CD4-positive, alpha-beta T cell treated with Interleukin-17A for 4 hours (primary cell): ENCODE measurements at regions not wholly inside any gene's neighbourhood (a gene's known extent, or its start where the extent isn't known, plus 50 kb on each side); places are given as distances from the start of the nearest gene placed in this dataset.
"Not testable (repeated sequence)": the region's sequence is repeated elsewhere in the genome, so short reads cannot be mapped to it uniquely, and the experiment has no call there.

Experiments
- DNase-seq: peaks from one replicate; pipeline ENCODE4 v3.0.0-alpha.2; 2020; ENCODE audit warnings: mixed read lengths

DNA sequence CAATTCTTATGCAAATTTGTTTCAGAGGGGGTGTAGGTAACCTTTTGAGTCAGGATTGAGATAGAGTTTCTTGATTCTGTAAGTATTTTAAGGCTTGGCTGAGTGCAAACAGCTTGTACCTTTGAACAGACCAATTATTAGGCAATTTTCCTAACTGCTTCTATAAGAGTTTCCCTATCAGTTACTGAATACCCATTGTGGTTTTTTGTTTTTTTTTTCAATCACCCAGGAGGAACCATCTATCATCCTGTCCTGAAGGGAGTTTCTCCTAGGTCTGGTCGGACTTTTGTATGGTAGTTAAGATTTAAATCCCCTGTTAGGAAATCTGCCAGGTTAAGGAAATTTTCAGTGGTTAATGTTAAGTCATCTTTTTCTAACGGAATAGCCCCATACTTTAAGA is 319.4 kb upstream of the SLC39A10 start:
- no peak for DNase-seq

DNA sequence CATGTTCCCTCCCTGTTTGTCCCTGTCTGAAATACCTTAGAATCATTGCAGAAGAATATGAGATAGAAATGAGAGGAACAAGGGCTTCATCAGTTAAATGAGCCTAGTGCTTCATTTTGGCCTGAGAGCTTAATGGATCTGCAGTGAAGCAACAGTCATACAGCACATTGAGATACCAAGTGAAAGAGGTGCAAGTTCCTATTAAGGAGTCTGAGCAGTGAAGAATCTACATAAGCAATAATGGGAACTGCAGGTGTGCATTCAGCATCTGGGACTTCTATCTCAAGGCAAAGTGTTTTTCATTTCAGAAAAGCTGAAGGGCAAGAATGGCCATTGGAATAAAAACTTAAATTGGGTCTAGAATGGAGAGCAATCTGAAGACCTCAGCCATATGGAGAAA is 323.2 kb upstream of the SLC39A10 start:
- no peak for DNase-seq

DNA sequence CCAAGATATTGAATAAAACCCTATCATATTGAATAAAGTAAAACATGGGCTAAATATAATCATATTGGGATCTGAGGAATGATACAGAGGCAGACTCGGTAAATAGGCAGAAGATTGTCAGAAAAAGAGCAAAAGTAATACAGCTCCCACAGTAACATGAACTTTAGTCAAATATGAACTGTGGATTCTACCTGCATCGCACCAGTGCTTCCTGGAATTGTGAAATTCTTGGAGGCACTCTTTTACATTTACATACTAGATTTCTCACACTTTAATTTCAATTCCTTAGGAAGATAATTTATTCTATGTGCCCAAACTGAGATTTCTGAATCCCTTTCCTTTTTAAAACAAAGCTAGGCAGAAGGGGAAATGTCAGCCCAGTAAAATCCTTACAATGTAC is 325.1 kb upstream of the SLC39A10 start:
- DNase-seq: no peak

DNA sequence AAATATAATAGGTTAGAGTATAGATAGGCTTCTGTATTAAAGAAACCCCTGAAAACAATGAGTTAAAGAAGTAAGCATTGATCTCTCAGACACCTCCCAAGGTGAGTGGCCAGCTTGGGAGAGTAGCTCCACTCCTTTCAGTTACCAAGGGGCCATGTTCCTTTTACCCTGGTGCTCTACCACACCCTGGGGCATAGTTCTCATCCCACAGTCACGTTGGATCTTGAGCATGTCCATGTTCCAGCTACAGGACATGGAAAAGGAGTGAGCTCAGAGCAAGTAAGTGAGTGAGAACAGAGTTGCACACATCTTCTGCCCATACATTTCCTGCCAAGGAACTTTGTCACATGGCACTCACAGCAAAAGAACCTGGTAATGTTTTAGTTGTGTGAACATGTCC is 325.9 kb upstream of the SLC39A10 start:
- no peak for DNase-seq

DNA sequence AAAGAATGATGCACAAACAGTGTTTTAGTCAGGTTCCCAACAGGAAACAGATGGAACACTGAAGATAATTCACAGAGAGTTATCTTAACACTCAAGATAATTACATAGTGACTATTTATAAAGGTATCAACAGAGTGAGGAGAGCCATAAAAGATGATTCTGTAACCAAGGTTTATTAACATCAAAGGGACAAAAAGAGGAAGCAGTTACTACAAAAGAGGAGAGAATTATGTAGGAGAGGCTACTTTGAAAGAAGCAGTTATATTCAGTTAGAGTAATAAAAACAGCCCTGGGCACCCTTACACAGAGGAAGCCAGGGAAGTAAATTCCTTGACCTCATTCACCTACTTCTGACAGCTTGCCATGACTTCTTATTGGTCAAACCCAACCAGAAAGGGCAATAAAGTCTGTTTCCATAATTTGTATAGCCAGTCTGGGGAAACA is 326.5 kb upstream of the SLC39A10 start:
- no peak for DNase-seq

DNA sequence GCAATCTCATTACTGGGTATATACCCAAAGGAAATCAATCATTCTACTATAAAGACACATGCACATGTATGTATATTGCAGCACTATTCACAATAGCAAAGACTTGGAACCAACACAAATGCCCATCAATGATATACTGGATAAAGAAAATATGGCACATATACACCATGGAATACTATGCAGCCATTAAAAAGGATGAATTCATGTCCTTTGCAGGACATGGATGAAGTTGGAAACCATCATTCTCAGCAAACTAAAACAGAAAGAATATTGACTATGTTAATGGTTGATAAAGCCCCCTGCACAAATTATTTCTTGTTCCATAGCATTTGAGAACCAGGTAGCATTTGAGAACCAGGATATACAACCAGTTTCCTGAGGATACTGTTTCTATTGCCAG is 327.2 kb upstream of the SLC39A10 start:
- DNase-seq: not testable (repeated sequence)

DNA sequence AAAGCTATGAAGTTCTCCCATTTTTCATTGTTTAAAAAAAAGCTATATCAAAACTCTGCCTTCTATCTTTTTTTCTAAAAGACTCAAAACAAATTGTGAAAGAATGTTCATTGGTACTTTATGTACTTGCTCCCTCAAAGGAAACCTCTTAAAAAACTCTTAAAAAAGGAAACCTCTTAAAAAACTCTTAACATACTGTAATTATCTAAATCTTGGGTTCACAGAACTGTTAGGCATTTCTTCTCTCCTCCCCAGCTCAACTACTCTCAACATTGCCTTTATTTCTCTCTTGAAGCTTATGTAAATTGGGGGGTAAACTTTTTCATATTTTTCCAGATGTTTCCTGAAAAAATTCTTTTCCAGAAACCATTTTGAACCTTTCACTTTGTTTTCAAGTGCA is 330.5 kb upstream of the SLC39A10 start:
- DNase-seq: no peak

DNA sequence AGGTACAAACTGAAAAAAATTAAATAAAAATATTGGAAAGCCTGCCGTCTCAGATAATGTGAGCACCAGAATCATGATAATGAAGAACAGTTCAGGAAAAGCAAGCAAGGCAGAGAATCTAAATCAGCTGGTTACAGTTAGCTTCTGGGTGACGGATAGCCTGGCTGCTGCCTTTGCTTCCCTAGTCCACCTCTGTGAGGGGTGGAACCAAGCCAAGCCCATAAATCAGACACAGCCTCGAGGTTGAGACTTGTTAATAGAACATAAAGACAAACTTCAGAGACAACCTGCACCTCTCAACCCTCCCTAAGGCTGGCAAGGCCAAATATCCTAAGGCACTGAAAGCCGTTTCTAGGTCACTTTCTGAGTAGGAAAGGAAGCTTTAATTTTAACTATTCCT is 334.7 kb upstream of the SLC39A10 start:
- no peak for DNase-seq

DNA sequence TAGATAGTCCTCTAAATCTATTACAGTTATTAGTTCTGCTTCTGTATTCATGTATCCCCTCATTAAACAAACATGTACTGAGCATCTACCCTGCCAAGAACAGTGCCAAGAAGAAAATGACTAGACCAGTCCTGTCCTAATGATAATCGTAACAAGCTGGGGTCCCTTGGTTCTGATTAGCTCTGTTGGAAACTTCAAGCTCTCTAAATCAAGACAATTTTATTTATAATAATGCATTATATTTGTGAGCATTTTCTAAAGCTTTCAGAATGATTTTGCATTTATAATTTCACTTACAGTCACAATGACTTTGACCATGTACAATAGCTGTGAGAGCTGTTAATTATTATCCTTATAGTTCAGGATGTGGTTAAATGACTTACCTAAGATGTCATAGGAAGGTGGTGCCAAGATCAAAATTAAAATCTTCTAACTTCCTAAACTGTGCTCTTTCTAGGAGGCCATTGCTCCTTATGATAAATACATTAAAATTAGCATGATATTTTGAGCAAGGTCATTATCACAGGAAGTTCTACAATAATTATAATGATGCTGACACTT is 336.5 kb upstream of the SLC39A10 start:
- no peak for DNase-seq

DNA sequence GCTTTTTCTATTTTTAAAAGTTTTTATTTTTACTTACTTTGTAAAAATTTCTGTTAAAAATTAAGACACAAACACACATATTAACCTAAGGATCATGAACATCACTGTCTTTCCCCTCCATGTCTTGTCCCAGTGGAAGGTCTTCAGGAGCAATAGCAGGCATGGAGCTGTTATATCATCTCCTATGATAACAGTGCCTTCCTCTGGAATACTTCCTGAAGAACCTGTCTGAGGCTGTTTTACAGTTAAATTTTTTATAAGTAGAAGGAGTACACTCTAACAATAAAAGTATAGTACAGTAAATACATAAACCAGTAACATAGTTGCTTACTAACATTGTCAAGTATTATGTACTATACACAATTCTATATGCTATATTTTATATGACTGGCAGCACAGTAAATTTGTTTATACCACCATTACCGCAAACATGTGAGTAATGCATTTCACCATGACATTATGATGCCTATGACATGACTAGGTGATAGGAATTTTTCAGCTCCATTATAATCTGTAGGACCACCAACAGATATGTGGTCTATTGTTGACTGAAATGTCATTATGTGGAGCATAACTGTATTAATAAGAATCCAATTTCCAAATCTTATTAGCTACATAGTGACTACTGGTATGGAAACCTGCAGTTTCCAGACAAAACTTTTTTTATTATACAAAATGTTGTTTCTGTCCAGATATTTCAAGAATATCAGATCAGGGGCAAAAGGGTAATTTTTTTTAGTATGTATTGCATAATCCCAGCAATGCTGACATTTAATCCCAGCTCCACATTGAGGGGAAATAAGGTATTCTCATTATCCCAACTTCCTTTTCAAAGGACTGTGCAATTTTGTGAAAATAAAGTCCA is 337.2 kb upstream of the SLC39A10 start:
- DNase-seq: no peak

DNA sequence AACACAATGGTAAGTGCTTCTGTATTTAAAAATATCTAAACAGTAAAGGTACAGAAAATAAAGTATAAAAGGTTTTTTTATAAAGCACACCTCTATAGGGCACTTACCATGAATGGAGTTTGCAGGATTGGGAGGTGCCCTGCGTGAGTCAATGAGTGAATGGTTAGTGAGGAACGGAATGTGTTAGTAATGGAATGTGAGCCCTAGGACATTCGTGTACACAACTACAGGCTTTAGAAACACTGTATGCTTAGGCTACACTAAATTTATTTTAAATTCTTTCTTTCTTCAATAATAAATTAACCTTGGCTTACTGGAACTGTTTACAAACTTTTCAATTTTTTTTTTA is 337.9 kb upstream of the SLC39A10 start:
- no peak for DNase-seq

DNA sequence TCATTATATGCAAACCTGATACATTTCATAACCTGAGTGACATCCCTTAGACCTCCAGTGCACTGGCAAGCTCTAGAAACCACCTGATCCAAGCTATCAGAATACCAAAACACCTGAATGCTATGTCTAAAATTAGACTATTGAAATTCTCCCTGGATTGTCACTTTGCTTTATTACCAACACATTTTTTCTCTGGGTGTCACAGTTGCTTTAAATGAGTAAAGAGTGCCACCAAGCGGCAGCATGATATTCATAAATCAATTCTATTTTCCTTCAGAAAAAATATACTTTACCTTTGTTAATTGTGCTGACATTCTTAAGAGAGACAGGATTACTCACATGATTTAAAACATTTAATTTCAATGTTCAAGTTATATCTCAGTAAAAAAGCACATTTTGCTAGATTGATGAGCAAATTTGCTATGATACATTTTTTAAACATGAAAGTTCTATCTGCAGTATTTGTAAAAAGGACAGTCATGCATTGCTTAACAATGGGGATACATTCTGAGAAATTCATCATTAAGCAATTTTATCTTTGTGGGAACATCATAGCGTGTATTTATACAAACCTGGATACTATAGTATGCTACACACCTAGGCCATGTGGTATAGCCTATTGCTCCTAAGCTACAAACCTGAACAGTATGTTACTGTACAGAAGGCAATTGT is 338.4 kb upstream of the SLC39A10 start:
- DNase-seq: peak; percentile 56

DNA sequence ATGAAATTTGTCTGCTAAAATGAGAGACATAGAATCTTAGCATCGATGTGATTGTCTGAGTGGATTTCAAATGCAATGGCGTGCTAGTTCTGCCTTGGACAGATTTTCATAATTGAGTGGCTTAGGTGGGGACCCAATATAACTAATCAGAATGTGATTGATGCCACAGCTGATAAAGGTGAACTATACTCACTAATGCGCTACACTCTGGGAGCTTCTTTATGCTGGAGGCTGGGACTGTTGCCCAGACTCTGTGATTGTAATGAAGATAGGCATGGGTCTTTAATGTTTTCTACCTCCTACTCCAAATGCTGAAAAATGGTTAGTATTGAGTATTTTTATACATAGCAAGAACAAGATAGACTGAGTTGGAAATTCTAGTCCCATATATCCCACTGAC is 339.5 kb upstream of the SLC39A10 start:
- no peak for DNase-seq

DNA sequence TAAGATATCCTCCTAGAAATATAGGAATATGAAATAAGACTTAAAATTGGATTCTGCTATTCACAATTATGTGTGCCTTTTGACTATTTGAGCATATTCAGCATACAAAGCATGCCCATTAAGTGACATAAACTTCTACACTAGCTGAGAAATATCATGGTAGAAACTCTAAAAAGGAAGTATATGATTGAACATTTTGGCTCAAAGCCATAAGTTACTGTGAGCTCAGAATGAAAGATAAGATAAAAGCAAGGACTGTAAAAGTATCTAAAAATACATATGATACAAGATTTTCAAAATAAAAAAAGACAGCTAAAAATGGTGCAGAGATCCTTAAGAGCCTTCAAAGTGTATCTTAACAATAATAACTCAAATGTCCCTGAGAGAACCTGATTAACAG is 340.5 kb upstream of the SLC39A10 start:
- DNase-seq: no peak

DNA sequence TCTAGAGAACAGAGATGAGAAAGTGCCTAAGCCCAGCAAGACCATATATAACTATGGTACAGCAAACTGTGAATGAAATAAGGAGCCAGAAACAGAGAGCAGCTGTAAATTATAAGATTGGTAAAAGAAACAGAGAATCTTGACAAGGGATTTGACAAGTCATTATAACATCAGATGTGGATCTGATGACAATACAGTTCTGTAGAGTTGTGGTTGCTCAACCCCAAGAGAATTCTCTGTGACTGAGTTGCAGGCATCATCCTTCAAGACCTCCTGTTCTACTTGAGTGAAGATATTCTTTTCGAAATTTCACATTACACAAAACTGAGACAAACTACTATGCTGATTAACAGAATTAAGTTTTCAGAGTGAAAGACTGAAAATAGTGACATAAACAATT is 343.1 kb upstream of the SLC39A10 start:
- no peak for DNase-seq

DNA sequence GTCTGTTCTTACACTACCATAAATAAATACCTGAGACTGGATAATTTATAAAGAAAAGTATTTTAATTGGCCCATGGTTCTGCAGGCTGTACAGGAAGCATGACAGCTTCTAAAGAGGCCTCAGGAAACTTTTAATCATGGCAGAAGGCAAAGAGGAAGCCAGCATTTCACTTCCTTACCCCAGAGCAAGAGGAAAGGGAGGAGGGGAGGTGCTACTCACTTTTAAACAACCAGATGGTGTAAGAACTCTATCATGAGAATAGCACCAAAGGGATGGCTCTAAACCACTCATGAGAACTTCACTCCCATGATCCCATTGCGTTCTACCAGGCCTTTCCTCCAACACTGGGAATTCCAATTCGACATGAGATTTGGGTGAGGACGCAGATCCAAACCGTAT is 344.4 kb upstream of the SLC39A10 start:
- no peak for DNase-seq

DNA sequence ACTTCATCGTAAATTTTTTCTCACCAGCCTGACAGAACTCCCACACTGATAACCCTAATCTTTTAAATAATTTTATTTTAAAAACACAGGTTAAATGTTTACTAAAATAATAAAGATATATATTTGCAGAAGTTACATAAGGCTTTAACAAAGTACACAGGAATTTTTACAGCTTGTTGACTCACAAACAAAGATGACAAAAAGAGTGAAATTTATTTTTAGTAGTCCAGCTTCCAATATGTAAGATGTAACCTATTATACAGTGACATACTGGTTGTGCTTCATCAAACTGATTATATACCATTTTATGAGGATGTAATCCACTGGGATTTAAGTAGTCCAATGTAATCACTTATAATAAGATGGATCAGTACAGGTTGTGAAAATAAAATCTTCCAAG is 348.9 kb upstream of the SLC39A10 start:
- no peak for DNase-seq

DNA sequence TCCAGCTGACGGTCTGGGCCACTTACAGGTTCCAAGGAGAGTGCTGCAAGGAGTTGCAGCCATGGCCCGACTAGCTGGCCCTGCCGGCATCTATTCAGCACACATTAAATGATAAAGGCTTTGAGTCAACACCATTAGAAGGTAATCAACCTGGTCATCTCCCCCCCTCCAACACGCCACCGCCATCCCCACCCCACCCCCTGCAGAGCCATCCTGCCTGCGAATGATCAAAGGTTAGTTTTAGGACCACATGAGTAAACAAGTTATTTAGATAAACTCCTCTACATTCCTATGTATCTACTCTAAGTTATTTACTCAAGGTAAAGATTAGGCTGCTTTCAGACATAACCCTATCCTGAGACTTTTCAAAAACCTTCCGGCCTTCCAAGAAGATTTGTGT is 349.3 kb upstream of the SLC39A10 start:
- no peak for DNase-seq

DNA sequence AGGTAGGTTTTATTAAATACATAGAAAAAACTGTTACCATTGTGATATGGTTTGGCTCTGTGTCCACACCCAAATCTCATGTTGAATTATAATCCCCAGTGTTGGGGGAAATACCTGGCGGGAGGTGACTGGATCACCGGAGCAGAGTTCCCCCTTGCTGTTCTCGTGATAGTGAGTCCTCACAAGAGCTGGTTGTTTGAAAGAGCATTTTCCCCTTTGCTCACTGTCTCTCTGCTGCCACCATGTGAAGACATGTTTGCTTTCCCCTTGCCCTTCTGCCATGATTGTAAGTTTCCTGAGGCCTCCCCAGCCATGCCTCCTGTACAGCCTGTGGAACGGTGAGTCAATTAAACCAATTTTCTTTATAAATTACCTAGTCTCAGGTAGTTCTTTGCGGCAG is 352.7 kb upstream of the SLC39A10 start:
- DNase-seq: no peak

DNA sequence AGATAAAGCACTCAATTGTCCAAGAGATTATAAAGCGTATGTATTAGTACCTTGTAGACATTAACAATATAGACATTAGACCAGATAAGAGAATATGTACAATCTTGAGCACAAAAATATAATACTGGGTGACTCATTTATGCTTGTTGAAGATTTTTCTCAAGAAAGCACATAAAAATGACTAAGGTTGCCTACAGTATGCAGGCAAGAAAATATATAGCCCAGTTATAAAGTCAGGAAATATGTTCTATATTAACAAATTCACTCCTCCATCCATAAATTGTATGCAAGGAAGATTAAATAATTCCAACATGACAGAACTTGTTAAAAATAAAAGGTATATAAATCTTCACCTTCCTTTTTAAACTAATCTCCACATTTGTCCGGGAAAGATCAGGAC is 356.4 kb upstream of the SLC39A10 start:
- no peak for DNase-seq

DNA sequence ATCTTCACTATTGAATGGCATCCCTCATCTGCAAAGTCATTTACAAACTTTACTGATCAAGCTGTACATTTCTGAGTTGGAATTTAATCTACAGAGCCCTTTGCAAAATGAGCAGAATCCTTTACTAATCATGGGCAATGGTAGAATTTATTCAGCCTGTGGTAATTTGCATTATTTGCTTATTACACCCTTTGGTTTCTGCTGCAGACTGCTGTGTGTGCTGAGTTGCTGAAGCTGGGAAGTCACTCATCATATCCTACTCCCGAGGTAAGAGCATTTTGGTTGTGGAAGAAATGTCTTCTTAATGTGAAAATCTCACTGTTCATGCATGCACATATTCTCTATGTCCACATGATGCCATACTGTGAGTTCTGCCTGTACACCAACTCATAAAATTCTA is 357.4 kb upstream of the SLC39A10 start:
- DNase-seq: no peak

DNA sequence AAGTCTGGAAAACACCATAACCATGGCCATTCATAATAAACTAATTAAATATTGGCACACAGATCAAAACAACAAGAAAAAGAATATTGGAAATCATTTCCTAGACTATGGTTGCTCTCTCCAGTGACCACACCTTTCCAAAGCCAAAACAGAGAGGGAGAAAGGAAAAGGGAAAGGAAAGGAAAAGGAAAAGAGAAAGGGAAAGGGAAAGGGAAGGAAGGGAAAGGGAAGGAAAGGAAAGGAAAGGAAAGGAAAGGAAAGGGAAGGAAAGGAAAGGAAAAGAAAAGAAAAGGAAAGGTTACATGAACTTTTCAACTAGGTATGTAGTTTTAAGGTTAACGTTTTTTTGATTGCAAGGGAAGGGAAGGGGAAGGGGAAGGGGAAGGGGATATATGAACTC is 360.5 kb upstream of the SLC39A10 start:
- no peak for DNase-seq

DNA sequence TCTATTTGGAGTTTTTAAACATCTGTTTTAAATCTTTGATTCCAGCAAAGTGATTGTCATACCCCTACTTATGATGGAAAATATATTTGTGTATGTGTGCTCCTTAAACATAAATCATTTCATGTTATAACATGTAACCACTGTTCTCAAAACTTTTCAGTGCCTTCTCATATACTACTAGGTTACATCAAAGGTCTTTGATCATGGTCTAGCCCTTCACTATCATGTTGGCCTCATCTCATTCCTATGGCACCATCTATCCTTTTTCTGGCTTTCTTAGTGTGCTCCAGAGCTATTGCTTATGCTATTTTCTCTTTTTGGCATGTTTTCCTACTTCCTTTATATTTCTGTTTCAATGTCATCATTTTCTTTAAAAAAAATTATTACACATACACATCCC is 367.9 kb upstream of the SLC39A10 start:
- no peak for DNase-seq

DNA sequence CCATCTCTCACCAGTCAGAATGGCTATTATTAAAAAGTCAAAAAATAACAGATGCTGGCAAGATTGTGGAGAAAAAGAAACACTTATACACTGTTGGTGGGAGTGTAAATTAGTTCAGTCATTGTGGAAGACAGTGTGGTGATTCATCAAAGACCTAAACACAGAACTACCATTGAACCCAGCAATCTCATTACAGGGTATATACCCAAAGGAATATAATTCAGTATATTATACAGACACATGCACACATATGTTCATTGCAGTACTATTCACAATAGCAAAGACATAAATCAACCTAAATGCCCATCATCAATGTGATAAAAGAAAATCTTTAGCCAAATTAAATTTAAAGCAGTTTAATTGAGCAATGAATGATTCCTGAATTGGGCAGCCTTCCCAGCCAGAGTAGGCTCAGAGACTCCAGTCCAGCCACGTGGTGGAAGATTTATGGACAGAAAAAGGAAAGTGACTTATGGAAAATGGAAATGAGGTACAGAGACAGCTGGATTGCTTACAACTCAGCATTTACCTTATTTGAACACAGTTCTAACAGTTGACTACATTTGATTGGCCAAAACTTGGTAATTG is 377.1 kb upstream of the SLC39A10 start:
- DNase-seq: no peak
